ENCODE measurements at regions not wholly inside any gene's neighbourhood (a gene's known extent, or its start where the extent isn't known, plus 50 kb on each side); places are given as distances from the start of the nearest gene placed in this dataset.
A peak's percentile ranks its signal among the peaks of the same experiment; 100 is the strongest.

GRCh38 chr2:8028436-8028835 is 653.4 kb upstream of the ID2 start:
- DNase-seq, result no peak

DNA sequence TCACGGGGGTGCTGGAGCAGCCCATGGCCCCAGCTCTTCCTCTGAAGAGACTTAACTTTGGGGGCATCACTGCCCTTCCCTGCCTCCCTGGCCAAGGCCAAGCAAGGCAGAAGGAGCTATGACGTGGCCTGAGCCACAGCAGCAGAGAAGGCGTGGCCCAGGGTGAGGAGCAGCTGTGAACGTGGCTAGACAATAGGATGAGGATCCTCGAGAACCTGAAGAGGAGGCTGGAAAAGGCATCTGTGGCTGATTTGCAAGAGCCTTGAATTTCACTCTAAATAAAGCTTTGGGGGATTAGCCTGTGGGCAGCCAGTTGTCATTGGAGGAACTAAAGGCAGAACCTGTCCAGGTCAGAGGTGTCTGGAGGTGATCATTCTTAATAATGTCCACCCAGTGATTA is 652.9 kb upstream of the ID2 start:
- DNase-seq, result no peak

GRCh38 chr2:8030573-8031303 is 651.1 kb upstream of the ID2 start:
- DNase-seq, result no peak

- DNase-seq, result no peak
Measured at GRCh38 chr2:8031370-8031769, 650.5 kb upstream of the ID2 start.

GRCh38 chr2:8033546-8034096 is 648.2 kb upstream of the ID2 start:
- DNase-seq, result no peak

GRCh38 chr2:8036366-8036765 is 645.5 kb upstream of the ID2 start:
- DNase-seq, result no peak

DNA sequence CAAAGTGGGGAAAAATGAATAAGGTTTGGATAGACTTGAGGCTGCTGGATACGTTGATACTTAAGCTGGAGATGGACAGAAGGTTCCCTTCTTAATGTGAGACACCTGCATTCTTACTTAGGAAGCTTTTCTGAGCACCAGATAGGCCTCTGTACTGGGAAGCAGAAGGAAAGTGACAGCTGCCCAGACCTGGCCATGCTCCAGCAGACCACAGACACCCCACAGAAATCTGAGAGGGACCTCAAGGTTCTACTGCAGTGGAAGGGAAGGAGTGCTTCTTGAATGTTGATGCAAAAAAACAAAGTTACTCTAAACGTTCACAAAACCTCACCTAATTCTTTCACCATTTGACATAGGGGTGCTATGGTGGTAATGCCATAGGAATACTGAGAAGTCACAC is 642.1 kb upstream of the ID2 start:
- DNase-seq, result no peak

GRCh38 chr2:8043295-8043694 is 638.6 kb upstream of the ID2 start:
- DNase-seq, result no peak

DNA sequence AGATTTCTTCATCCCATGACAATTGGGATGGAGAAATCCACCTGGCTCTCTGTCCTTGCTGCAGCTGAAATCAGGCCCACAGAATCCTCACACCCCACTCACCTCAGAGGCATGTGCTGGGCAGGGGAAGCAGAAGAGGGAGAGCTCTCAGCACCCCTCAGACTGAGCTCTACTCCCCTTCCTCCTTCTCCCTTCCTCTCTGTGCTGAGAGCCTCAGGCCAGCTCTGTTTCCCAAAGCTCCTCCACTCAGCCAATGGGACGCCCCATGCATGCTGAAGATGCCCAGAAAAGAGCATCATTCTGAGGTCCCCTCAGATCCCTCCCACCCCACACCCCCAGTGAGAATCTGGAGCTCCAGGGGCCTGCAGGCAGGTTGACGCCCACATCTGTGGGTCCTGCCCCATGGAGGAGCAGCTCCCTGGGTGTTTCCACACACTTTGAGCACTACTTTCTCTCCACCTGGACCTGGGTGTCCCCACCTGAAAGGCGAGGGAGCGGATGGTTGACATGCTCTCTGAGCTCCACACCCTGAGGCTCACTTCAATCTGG is 637.7 kb upstream of the ID2 start:
- no peak for DNase-seq

- no peak for DNase-seq
Measured at GRCh38 chr2:8045081-8045614, 636.7 kb upstream of the ID2 start.

- DNase-seq, result no peak
Measured at GRCh38 chr2:8046849-8047248, 635.0 kb upstream of the ID2 start.

- DNase-seq, result no peak
Measured at GRCh38 chr2:8049176-8049575, 632.7 kb upstream of the ID2 start.

GRCh38 chr2:8049851-8050571 is 631.8 kb upstream of the ID2 start:
- no peak for DNase-seq

- DNase-seq, result no peak
Measured at GRCh38 chr2:8053216-8053615, 628.6 kb upstream of the ID2 start.

- DNase-seq, result no peak
Measured at GRCh38 chr2:8054070-8054469, 627.8 kb upstream of the ID2 start.

- DNase-seq, result no peak
Measured at GRCh38 chr2:8058652-8059051, 623.2 kb upstream of the ID2 start.

- peak; percentile 60 for DNase-seq
Measured at GRCh38 chr2:8059255-8059654, 622.6 kb upstream of the ID2 start.

GRCh38 chr2:8059794-8060193 is 622.1 kb upstream of the ID2 start:
- DNase-seq, result no peak

DNA sequence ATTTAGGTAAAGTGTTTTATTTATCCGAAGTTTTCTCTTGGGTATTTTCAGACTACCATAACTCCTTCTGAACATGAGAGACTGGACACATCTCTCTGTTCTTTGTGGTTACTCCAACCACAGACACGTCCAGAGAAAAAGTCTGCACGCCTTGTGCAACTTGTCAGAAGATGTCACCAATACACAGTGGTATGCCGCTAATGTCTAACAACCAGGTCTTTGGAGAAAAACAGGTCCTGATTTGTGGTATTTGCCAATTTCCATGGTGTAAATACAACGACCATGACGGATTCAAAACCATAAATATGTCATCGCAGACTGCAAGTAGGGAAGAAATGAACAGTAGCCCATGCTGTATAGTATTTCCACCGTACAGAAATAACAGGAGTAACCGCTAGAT is 620.6 kb upstream of the ID2 start:
- no peak for DNase-seq

- DNase-seq, result no peak
Measured at GRCh38 chr2:8064603-8065002, 617.3 kb upstream of the ID2 start.

DNA sequence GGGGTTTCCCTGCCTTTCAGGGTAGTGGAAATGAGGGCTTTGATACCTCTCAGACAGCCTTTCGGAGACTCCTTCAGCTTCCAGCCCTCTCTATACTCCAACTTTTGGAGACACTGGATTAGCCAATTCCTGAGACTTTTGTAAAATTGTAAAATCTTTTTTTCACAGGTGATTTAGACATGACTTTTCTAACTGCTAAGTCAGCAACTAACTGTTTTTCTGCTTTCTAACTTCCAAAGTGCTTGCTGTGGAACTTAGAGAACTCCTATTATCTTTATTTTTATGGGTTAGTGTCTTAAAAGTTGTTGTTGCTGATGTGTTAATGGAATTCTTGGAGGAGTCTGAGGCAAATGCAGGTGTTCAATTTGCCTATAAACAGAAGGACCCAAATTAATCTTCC is 616.7 kb upstream of the ID2 start:
- DNase-seq, result no peak

- no peak for DNase-seq
Measured at GRCh38 chr2:8067784-8068336, 614.0 kb upstream of the ID2 start.

DNA sequence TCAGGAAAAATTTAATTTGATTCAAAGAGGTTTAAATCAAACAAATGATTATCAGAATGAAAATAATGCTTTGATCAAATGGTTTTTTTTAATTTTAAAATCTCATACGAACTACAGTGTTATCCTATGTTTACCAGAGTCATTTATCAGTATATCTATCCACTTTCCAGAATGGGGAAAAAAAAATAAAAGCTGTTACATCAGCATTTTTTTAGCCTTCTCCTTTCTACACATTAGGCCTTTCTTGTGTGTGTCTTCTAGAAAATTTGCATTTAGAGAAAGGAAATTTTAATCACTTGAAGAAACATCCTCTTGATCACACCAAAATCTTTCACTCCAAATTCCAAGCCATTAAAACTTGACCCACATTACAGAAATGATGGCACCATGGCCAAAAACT is 608.9 kb upstream of the ID2 start:
- DNase-seq, result no peak

- no peak for DNase-seq
Measured at GRCh38 chr2:8073916-8074315, 607.9 kb upstream of the ID2 start.

Measured in NCI-H1105 (cell line).